ENCODE measurements at regions not wholly inside any gene's neighbourhood (a gene's known extent, or its start where the extent isn't known, plus 50 kb on each side); places are given as distances from the start of the nearest gene placed in this dataset.

DNA sequence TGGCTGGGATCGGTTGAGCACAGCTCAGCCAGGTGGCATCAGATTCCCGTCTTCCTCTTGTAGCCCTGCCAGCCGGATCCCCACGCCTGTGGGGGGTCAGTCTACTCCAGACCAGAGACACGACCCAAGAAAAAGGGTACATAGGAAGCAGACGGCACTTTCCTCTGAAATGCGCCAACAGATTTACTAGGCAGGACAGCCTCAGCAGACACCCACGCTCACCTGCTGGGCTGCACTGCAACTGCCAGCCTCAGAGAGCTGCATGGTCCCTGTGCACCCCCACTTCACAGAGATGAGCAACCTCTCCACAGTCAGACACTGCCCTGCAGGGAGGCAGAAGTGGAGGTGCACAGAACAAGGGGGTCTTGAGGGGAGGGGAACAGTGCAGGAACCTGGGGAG is 75.7 kb upstream of the OTOS start:
- peak overlapping the region; percentile 93 for H3K18ac ChIP-seq (ENCODE audit: low read length)
- H2BK12ac ChIP-seq (ENCODE audit: low read length): no peak overlapping the region
- no peak overlapping the region for H3K4me3 ChIP-seq (ENCODE audit: low read length in 2 of 2)
- no peak overlapping the region for H3K9ac ChIP-seq (ENCODE audit: low read depth, low read length, poor library complexity)
- H2AFZ ChIP-seq (ENCODE audit: low read length): no peak overlapping the region
- H3K36me3 ChIP-seq (replicated peaks in 1 of 2; ENCODE audit: control insufficient read depth in 2 of 2, insufficient read depth in 2 of 2, low read length in 2 of 2): no peaks in the 10 kb centered on the region
- H3K27ac ChIP-seq (replicated peaks; ENCODE audit: low read length): no peak overlapping the region
- H3K9me3 ChIP-seq (replicated peaks in 1 of 2; ENCODE audit: control insufficient read depth in 2 of 2, insufficient read depth in 1 of 2, low read depth in 1 of 2, low read length in 2 of 2): no peaks in the 10 kb centered on the region
- no peak overlapping the region for H3K23ac ChIP-seq (ENCODE audit: low read depth, low read length, poor library complexity)
- H3K27me3 ChIP-seq (ENCODE audit: control insufficient read depth in 3 of 3, insufficient read depth in 3 of 3, low read depth in 1 of 3, low read length in 3 of 3): peaks cover 0 to 13% (median 0%) of the 10 kb centered on the region in 3 experiments
- peak overlapping the region; percentile 93 for H2BK15ac ChIP-seq (ENCODE audit: low read length)
- H4K8ac ChIP-seq (ENCODE audit: low read depth, low read length): no peak overlapping the region
- WGBS, 2 donors (ENCODE audit: extremely low coverage in 2 of 2, insufficient read length in 2 of 2, insufficient replicate concordance in 1 of 2): no CpG with 5 or more reads among the region's 8 CpGs
- no peak for DNase-seq (ENCODE audit: low spot score)
- H3K79me1 ChIP-seq (ENCODE audit: low read depth, low read length): no peaks in the 10 kb centered on the region
- no peak overlapping the region for H3K4me2 ChIP-seq (ENCODE audit: insufficient read depth, low read length, poor library complexity, severe bottlenecking)
- H2BK120ac ChIP-seq (ENCODE audit: low read depth, low read length): peak overlapping the region; percentile 35
- no peak overlapping the region for H4K91ac ChIP-seq (ENCODE audit: low read depth, low read length, poor library complexity)
- no peak overlapping the region for H3K4ac ChIP-seq (ENCODE audit: low read length)
- peak overlapping the region; percentile 96 for H2AK5ac ChIP-seq (ENCODE audit: low read depth, low read length)
- no peak overlapping the region for H2BK5ac ChIP-seq (ENCODE audit: low read length)
- H3K14ac ChIP-seq (ENCODE audit: low read length): no peak overlapping the region
- peaks cover 10 to 17% of the 10 kb centered on the region in 2 donors for H3K4me1 ChIP-seq (ENCODE audit: control insufficient read depth in 2 of 2, insufficient read depth in 1 of 2, low read depth in 1 of 2, low read length in 2 of 2)

DNA sequence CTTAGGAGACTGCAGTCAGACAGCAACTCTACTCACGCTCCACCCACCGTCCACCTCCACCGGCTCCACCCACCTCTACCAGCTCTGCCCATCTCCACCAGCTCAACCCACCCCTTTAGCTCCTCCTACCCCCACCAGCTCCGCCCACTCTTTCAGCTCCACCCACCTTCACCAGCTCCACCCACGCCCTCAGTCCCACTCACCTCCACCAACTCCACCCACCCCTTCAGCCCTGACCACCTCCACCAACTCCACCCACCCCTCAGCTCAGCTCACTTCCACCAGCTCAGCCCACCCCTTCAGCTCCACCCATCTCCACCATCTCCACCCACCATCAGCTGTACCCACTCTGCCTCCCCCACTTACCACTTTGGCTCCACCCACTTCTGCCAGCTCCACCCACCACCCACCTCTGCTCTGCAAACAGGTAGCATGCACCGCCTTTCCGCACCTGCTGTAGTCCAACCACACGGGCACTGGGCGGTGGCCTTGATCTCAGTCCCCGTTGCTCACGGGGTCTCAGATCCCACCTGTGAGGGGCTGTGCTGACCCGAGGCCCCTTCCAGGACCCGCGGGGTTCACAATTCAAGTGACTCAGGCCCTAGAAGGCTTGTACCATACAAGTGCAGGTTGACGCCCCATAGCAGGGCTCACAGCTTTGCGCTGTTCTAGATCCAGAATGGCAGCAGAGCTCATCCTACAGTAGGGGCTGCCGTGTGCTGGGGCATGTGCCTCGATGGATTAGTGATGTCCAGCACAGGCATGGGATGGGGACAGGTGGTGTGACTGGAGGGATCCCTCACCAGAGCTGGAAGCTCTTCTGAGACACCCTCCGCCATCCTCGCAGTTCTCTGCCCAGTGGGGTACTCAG is 77.2 kb upstream of the OTOS start:
- Histone ChIP-seq H2AFZ (ENCODE audit: low read length) (no peak overlapping the region), H3K4ac (ENCODE audit: low read length) (no peak overlapping the region), H2BK120ac (ENCODE audit: low read depth, low read length) (no peak overlapping the region), H2BK12ac (ENCODE audit: low read length) (no peak overlapping the region), H2BK5ac (ENCODE audit: low read length) (no peak overlapping the region), H3K36me3 (replicated peaks in 1 of 2; ENCODE audit: control insufficient read depth in 2 of 2, insufficient read depth in 2 of 2, low read length in 2 of 2) (no peaks in the 10 kb centered on the region), H3K18ac (ENCODE audit: low read length) (peak overlapping the region; percentile 27), H3K27ac (replicated peaks; ENCODE audit: low read length) (no peak overlapping the region), H2BK15ac (ENCODE audit: low read length) (peak overlapping the region; percentile 12), H4K91ac (ENCODE audit: low read depth, low read length, poor library complexity) (no peak overlapping the region), H3K4me2 (ENCODE audit: insufficient read depth, low read length, poor library complexity, severe bottlenecking) (no peak overlapping the region), H2AK5ac (ENCODE audit: low read depth, low read length) (peak overlapping the region; percentile 4), H3K14ac (ENCODE audit: low read length) (no peak overlapping the region), H3K23ac (ENCODE audit: low read depth, low read length, poor library complexity) (peak overlapping the region; percentile 50), H3K27me3 (ENCODE audit: control insufficient read depth in 3 of 3, insufficient read depth in 3 of 3, low read depth in 1 of 3, low read length in 3 of 3) (peaks cover 0 to 13% (median 0%) of the 10 kb centered on the region in 3 experiments), H4K8ac (ENCODE audit: low read depth, low read length) (no peak overlapping the region), H3K79me1 (ENCODE audit: low read depth, low read length) (no peaks in the 10 kb centered on the region), H3K9me3 (replicated peaks in 1 of 2; ENCODE audit: control insufficient read depth in 2 of 2, insufficient read depth in 1 of 2, low read depth in 1 of 2, low read length in 2 of 2) (no peaks in the 10 kb centered on the region), H3K4me1 (ENCODE audit: control insufficient read depth in 2 of 2, insufficient read depth in 1 of 2, low read depth in 1 of 2, low read length in 2 of 2) (peaks cover 8 to 17% of the 10 kb centered on the region in 2 donors), H3K9ac (ENCODE audit: low read depth, low read length, poor library complexity) (no peak overlapping the region), H3K4me3 (ENCODE audit: low read length in 2 of 2) (peak overlapping the region in 1 of 2 donors; percentile 9)
- DNase-seq (ENCODE audit: low spot score): no peak
- WGBS, 2 donors (ENCODE audit: extremely low coverage in 2 of 2, insufficient read length in 2 of 2, insufficient replicate concordance in 1 of 2): no CpG with 5 or more reads among the region's 20 CpGs

DNA sequence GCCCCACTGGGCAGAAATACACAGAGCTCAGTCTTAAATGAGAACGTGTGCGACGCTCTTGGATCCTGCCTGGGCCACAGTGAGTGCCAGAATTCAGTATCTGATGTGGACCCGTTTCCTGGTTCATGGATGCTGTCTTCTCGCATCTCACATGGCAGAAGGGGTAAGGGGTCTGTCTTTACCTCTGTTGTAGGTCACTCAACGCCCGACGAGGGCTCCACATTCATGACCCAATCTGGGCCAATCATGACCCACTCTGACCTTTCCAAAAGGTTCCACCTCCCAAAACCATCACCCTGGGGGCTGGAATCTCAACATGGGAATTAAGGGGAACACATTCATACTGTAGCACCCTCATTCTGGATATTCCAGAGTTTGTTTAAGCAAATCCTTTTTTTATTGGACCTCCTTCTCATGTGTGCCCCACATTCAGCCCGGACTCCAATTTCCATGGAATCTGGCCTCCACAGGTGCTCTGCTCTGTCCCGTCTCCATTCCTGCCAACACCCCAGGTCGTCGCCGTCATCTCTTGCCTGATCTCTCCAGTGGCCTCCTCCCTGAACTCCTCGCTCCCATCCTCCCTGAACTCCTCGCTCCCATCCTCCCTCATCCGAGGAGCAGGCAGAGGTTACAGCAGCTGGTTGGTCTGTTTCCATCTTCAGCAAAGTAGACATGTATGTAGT is 78.9 kb upstream of the OTOS start:
- Histone ChIP-seq H4K91ac (ENCODE audit: low read depth, low read length, poor library complexity) (no peak overlapping the region), H2BK15ac (ENCODE audit: low read length) (no peak overlapping the region), H3K9me3 (replicated peaks in 1 of 2; ENCODE audit: control insufficient read depth in 2 of 2, insufficient read depth in 1 of 2, low read depth in 1 of 2, low read length in 2 of 2) (no peaks in the 10 kb centered on the region), H3K4me2 (ENCODE audit: insufficient read depth, low read length, poor library complexity, severe bottlenecking) (no peak overlapping the region), H3K18ac (ENCODE audit: low read length) (no peak overlapping the region), H3K27me3 (ENCODE audit: control insufficient read depth in 3 of 3, insufficient read depth in 3 of 3, low read depth in 1 of 3, low read length in 3 of 3) (peaks cover 0 to 13% (median 0%) of the 10 kb centered on the region in 3 experiments), H2AK5ac (ENCODE audit: low read depth, low read length) (no peak overlapping the region), H3K14ac (ENCODE audit: low read length) (no peak overlapping the region), H3K4me3 (ENCODE audit: low read length in 2 of 2) (no peak overlapping the region), H3K79me1 (ENCODE audit: low read depth, low read length) (no peaks in the 10 kb centered on the region), H2BK120ac (ENCODE audit: low read depth, low read length) (no peak overlapping the region), H2AFZ (ENCODE audit: low read length) (no peak overlapping the region), H3K36me3 (replicated peaks in 1 of 2; ENCODE audit: control insufficient read depth in 2 of 2, insufficient read depth in 2 of 2, low read length in 2 of 2) (no peaks in the 10 kb centered on the region), H3K4me1 (ENCODE audit: control insufficient read depth in 2 of 2, insufficient read depth in 1 of 2, low read depth in 1 of 2, low read length in 2 of 2) (peaks cover 4 to 8% of the 10 kb centered on the region in 2 donors), H3K27ac (replicated peaks; ENCODE audit: low read length) (no peak overlapping the region), H3K4ac (ENCODE audit: low read length) (no peak overlapping the region), H2BK12ac (ENCODE audit: low read length) (no peak overlapping the region), H4K8ac (ENCODE audit: low read depth, low read length) (no peak overlapping the region), H3K23ac (ENCODE audit: low read depth, low read length, poor library complexity) (no peak overlapping the region), H2BK5ac (ENCODE audit: low read length) (no peak overlapping the region), H3K9ac (ENCODE audit: low read depth, low read length, poor library complexity) (no peak overlapping the region)
- no CpG with 5 or more reads among the region's 16 CpGs for WGBS, 2 donors (ENCODE audit: extremely low coverage in 2 of 2, insufficient read length in 2 of 2, insufficient replicate concordance in 1 of 2)
- DNase-seq (ENCODE audit: low spot score): no peak

DNA sequence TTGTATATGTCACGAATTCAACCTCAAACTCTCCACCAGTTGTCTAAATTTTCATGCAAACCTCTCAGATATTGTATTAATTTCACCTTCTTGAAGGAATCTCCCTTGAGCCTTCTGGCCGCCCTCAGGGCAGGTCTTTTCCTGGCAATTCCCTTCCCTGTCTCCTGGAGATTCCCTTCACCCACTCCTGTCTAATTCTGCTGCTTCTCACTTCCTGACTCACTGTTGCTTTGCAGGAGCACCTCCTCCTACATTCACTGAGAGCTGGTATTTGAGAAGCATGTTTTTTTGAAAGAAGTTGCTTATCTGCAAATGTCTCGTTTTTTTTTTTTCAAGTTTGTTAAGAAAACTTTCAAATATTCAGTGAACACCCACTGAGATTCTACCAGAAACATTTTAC is 79.9 kb upstream of the OTOS start:
- Histone ChIP-seq H4K8ac (ENCODE audit: low read depth, low read length) (no peak overlapping the region), H3K4me2 (ENCODE audit: insufficient read depth, low read length, poor library complexity, severe bottlenecking) (no peak overlapping the region), H3K4me1 (ENCODE audit: control insufficient read depth in 2 of 2, insufficient read depth in 1 of 2, low read depth in 1 of 2, low read length in 2 of 2) (no peaks in the 10 kb centered on the region), H3K4me3 (ENCODE audit: low read length in 2 of 2) (no peak overlapping the region), H3K18ac (ENCODE audit: low read length) (no peak overlapping the region), H3K23ac (ENCODE audit: low read depth, low read length, poor library complexity) (no peak overlapping the region), H2BK15ac (ENCODE audit: low read length) (no peak overlapping the region), H3K27me3 (ENCODE audit: control insufficient read depth in 3 of 3, insufficient read depth in 3 of 3, low read depth in 1 of 3, low read length in 3 of 3) (peaks cover 0 to 13% (median 0%) of the 10 kb centered on the region in 3 experiments), H3K9me3 (replicated peaks in 1 of 2; ENCODE audit: control insufficient read depth in 2 of 2, insufficient read depth in 1 of 2, low read depth in 1 of 2, low read length in 2 of 2) (no peaks in the 10 kb centered on the region), H2BK12ac (ENCODE audit: low read length) (no peak overlapping the region), H2AFZ (ENCODE audit: low read length) (no peak overlapping the region), H4K91ac (ENCODE audit: low read depth, low read length, poor library complexity) (no peak overlapping the region), H2BK5ac (ENCODE audit: low read length) (no peak overlapping the region), H3K79me1 (ENCODE audit: low read depth, low read length) (no peaks in the 10 kb centered on the region), H2BK120ac (ENCODE audit: low read depth, low read length) (no peak overlapping the region), H3K36me3 (replicated peaks in 1 of 2; ENCODE audit: control insufficient read depth in 2 of 2, insufficient read depth in 2 of 2, low read length in 2 of 2) (no peaks in the 10 kb centered on the region), H3K27ac (replicated peaks; ENCODE audit: low read length) (no peak overlapping the region), H2AK5ac (ENCODE audit: low read depth, low read length) (no peak overlapping the region), H3K4ac (ENCODE audit: low read length) (no peak overlapping the region), H3K14ac (ENCODE audit: low read length) (no peak overlapping the region), H3K9ac (ENCODE audit: low read depth, low read length, poor library complexity) (no peak overlapping the region)
- no peak for DNase-seq (ENCODE audit: low spot score)
- WGBS, 2 donors (ENCODE audit: extremely low coverage in 2 of 2, insufficient read length in 2 of 2, insufficient replicate concordance in 1 of 2): no CpG with 5 or more reads among the region's 3 CpGs
